ENCODE measurements at regions not wholly inside any gene's neighbourhood (a gene's known extent, or its start where the extent isn't known, plus 50 kb on each side); places are given as distances from the start of the nearest gene placed in this dataset.

- H3T11ph ChIP-seq (ENCODE audit: low read length): no peak overlapping the region
- no peak overlapping the region for H3K9ac ChIP-seq (ENCODE audit: extremely low read depth, insufficient read length, low read length)
- no peaks in the 10 kb centered on the region for H3K23me2 ChIP-seq (ENCODE audit: insufficient read length, low read depth, low read length, poor library complexity, severe bottlenecking)
- H2AK5ac ChIP-seq (ENCODE audit: insufficient read length, low read length): no peak overlapping the region
- H3K4me1 Mint-ChIP-seq: no peaks in the 10 kb centered on the region
- no peaks in the 10 kb centered on the region for H3K9me3 Mint-ChIP-seq
- TF ChIP-seq CTCF (conservative IDR thresholded peaks at IDR 0.05): no peak
- H2AFZ ChIP-seq (ENCODE audit: low read length): no peak overlapping the region
- no peak overlapping the region for H2BK15ac ChIP-seq (ENCODE audit: low read depth, low read length)
- no CpG with 5 or more reads among the region's 6 CpGs for WGBS (ENCODE audit: extremely low coverage, insufficient read length, low lambda C conversion rate)
- no peaks in the 10 kb centered on the region for H3K4me1 ChIP-seq (ENCODE audit: insufficient read depth, low read length)
- no peaks in the 10 kb centered on the region for H3K79me1 ChIP-seq (ENCODE audit: insufficient read depth, low read depth, low read length, poor library complexity, severe bottlenecking)
- H4K20me1 ChIP-seq (ENCODE audit: control insufficient read depth, insufficient read depth, insufficient read length): no peaks in the 10 kb centered on the region
- H4K8ac ChIP-seq (replicated peaks; ENCODE audit: insufficient read length, low read depth, low read length): no peak overlapping the region
- no peak overlapping the region for H2BK20ac ChIP-seq (ENCODE audit: low read depth, low read length, poor library complexity, severe bottlenecking)
- H2BK12ac ChIP-seq (ENCODE audit: insufficient read length, low read depth, low read length): no peak overlapping the region
- H3K14ac ChIP-seq (ENCODE audit: insufficient read depth, low read length): no peak overlapping the region; the same call in 1 of the 2 replicates
- no peak overlapping the region for H3K4ac ChIP-seq (ENCODE audit: low read depth, low read length)
- H3K79me2 ChIP-seq (ENCODE audit: insufficient read depth, low read length): no peaks in the 10 kb centered on the region
- no peak overlapping the region for H3K4me3 Mint-ChIP-seq
- no peak overlapping the region for H3K56ac ChIP-seq (ENCODE audit: insufficient read length, low read depth, low read length)
- H4K91ac ChIP-seq (ENCODE audit: insufficient read length, low read depth, low read length): no peak overlapping the region
- H3K27me3 ChIP-seq (ENCODE audit: insufficient read depth, low read length): no peaks in the 10 kb centered on the region
- no peak overlapping the region for H3K4me2 ChIP-seq (ENCODE audit: insufficient read depth, insufficient read length, low read length)
- no peaks in the 10 kb centered on the region for H3K36me3 Mint-ChIP-seq (ENCODE audit: insufficient read depth in 1 of 3, low read depth in 3 of 3)
- no peak overlapping the region for H4K5ac ChIP-seq (ENCODE audit: insufficient read length, low read depth, low read length)
- H2BK5ac ChIP-seq (ENCODE audit: insufficient read length, low read length): no peak overlapping the region
- H3K27ac Mint-ChIP-seq: no peak overlapping the region
- H2BK120ac ChIP-seq (ENCODE audit: low read depth, low read length, poor library complexity, severe bottlenecking): no peak overlapping the region
- no peaks in the 10 kb centered on the region for H3K9me3 ChIP-seq (ENCODE audit: control insufficient read depth, low read depth, low read length)
- no peak overlapping the region for H3K23ac ChIP-seq (ENCODE audit: insufficient read length, low read depth, low read length)
- H3K18ac ChIP-seq (ENCODE audit: insufficient read length, low read depth, low read length): no peak overlapping the region
- DNase-seq: no peak
- peaks cover 2% of the 10 kb centered on the region for H3K27me3 Mint-ChIP-seq (ENCODE audit: low read depth)
- H3K27ac ChIP-seq (ENCODE audit: insufficient read length, low read depth, low read length): no peak overlapping the region
Measured at GRCh38 chr11:71365626-71366025, 82.6 kb downstream of the DHCR7 start.

Measured in H9 (cell line).